A549 (cell line): ENCODE measurements at regions not wholly inside any gene's neighbourhood (a gene's known extent, or its start where the extent isn't known, plus 50 kb on each side); places are given as distances from the start of the nearest gene placed in this dataset.

Source experiments
- CEBPB ChIP-seq, 2 experiments: fragments of >200 bp in 1 of 2; sonication (Bioruptor Twin) in 1 of 2; formaldehyde crosslinking in 1 of 2; IDR thresholded peaks; 2 replicates each; pipeline ENCODE4 v1.6.1; 2012 to 2016
- EHMT2 ChIP-seq: fragments of 200-600 bp; sonication (generic); IDR thresholded peaks from 2 replicates; pipeline ENCODE4 v1.6.1; 2016; ENCODE audit warnings: antibody characterized with exemption, low read depth, mild to moderate bottlenecking, moderate library complexity
- HDAC2 ChIP-seq: fragments of 200-600 bp; sonication (generic); IDR thresholded peaks from 2 replicates; pipeline ENCODE4 v1.6.1; 2016
- JUN ChIP-seq, 2 experiments: fragments of >200 bp; sonication (Bioruptor Twin); formaldehyde crosslinking; IDR thresholded peaks; 2 replicates in 1 of 2; 3 replicates in 1 of 2; pipeline ENCODE4 v1.6.1; 2016 to 2017
- KDM1A ChIP-seq: fragments of 200-600 bp; sonication (generic); IDR thresholded peaks from 2 replicates; pipeline ENCODE4 v1.6.1; 2016; ENCODE audit warnings: low read depth, mild to moderate bottlenecking
- SMC3 ChIP-seq: fragments of >200 bp; sonication (Bioruptor Twin); formaldehyde crosslinking; IDR thresholded peaks from 3 replicates; pipeline ENCODE4 v1.6.1; 2018; ENCODE audit warnings: inconsistent platforms
- TP53 ChIP-seq: fragments of 250-450 bp; sonication (Bioruptor Pico); IDR thresholded peaks from 2 replicates; pipeline ENCODE4 v1.5.0; 2021; ENCODE audit warnings: mild to moderate bottlenecking, moderate library complexity
- TF ChIP-seq, protein P1 (sequence below): fragments of 150-350 bp; IDR thresholded peaks from 2 replicates; pipeline ENCODE4 v1.6.1; 2014; ENCODE audit warnings: low read depth, mild to moderate bottlenecking, low read length
- TF ChIP-seq, protein P2 (sequence below): fragments of >200 bp; sonication (Bioruptor Twin); formaldehyde crosslinking; IDR thresholded peaks from 3 replicates; pipeline ENCODE4 v1.5.1; 2016
- TF ChIP-seq, protein P3 (sequence below): IDR thresholded peaks from 2 replicates; pipeline ENCODE4 v1.6.1; 2012; ENCODE audit warnings: low read depth, borderline replicate concordance
- TF ChIP-seq, protein P4 (sequence below): fragments of 200-600 bp; sonication (generic); IDR thresholded peaks from 2 replicates; pipeline ENCODE4 v1.6.1; 2016; ENCODE audit warnings: antibody characterized with exemption, mild to moderate bottlenecking, moderate library complexity
- TF ChIP-seq, protein P5 (sequence below): fragments of >200 bp; sonication (Bioruptor Twin); formaldehyde crosslinking; IDR thresholded peaks from 2 replicates; pipeline ENCODE4 v1.6.1; 2016

DNA sequence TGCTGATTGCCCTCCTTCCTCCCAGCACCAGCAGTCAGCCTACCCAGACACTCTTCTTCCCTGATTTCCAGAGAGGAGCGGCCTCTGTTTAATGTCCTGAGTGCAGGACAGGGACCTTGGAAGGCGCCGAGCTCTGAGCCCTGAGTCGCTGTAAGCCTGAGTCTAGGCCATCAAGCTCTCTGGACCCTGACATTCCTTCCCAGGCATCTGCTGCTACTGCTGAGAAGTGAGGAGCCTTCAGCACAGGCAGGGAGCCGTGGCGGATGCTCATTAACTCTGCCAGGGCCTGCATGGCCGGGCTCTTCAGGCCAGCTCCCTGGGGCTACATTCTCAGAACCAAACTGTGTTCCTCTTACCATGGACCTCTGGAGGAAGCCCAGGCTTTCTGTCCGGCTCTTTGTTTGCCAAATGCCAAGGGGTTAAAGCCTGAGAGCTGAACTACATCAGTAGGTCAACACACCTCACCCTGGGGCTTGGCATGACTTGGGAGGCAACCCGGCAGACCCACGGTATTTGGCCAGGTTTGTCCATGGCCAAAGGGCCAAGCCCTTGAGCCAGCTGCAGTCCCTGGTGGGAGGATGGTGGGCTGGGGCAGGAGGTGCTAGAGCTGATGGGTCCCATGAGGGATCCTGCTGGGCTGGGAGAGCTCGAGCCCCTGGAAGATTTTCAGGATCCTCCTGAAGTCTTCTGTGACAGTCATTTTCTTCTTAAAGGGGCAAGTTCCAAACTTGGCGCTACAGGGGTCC is 721.4 kb downstream of the BRD1 start:
- TF ChIP-seq, protein P1, sequence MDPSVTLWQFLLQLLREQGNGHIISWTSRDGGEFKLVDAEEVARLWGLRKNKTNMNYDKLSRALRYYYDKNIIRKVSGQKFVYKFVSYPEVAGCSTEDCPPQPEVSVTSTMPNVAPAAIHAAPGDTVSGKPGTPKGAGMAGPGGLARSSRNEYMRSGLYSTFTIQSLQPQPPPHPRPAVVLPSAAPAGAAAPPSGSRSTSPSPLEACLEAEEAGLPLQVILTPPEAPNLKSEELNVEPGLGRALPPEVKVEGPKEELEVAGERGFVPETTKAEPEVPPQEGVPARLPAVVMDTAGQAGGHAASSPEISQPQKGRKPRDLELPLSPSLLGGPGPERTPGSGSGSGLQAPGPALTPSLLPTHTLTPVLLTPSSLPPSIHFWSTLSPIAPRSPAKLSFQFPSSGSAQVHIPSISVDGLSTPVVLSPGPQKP: no peak
- TF ChIP-seq, protein P2, sequence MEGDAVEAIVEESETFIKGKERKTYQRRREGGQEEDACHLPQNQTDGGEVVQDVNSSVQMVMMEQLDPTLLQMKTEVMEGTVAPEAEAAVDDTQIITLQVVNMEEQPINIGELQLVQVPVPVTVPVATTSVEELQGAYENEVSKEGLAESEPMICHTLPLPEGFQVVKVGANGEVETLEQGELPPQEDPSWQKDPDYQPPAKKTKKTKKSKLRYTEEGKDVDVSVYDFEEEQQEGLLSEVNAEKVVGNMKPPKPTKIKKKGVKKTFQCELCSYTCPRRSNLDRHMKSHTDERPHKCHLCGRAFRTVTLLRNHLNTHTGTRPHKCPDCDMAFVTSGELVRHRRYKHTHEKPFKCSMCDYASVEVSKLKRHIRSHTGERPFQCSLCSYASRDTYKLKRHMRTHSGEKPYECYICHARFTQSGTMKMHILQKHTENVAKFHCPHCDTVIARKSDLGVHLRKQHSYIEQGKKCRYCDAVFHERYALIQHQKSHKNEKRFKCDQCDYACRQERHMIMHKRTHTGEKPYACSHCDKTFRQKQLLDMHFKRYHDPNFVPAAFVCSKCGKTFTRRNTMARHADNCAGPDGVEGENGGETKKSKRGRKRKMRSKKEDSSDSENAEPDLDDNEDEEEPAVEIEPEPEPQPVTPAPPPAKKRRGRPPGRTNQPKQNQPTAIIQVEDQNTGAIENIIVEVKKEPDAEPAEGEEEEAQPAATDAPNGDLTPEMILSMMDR: no peak
- TF ChIP-seq KDM1A (no peak), EHMT2 (no peak), HDAC2 (no peak), SMC3 (no peak), TP53 (CRISPR knock-in tag) (no peak), JUN (IDR thresholded peaks at IDR 0.05) (no peak), CEBPB (IDR thresholded peaks at IDR 0.05) (no peak)
- TF ChIP-seq, protein P3, sequence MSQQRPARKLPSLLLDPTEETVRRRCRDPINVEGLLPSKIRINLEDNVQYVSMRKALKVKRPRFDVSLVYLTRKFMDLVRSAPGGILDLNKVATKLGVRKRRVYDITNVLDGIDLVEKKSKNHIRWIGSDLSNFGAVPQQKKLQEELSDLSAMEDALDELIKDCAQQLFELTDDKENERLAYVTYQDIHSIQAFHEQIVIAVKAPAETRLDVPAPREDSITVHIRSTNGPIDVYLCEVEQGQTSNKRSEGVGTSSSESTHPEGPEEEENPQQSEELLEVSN: no peak
- TF ChIP-seq, protein P4, sequence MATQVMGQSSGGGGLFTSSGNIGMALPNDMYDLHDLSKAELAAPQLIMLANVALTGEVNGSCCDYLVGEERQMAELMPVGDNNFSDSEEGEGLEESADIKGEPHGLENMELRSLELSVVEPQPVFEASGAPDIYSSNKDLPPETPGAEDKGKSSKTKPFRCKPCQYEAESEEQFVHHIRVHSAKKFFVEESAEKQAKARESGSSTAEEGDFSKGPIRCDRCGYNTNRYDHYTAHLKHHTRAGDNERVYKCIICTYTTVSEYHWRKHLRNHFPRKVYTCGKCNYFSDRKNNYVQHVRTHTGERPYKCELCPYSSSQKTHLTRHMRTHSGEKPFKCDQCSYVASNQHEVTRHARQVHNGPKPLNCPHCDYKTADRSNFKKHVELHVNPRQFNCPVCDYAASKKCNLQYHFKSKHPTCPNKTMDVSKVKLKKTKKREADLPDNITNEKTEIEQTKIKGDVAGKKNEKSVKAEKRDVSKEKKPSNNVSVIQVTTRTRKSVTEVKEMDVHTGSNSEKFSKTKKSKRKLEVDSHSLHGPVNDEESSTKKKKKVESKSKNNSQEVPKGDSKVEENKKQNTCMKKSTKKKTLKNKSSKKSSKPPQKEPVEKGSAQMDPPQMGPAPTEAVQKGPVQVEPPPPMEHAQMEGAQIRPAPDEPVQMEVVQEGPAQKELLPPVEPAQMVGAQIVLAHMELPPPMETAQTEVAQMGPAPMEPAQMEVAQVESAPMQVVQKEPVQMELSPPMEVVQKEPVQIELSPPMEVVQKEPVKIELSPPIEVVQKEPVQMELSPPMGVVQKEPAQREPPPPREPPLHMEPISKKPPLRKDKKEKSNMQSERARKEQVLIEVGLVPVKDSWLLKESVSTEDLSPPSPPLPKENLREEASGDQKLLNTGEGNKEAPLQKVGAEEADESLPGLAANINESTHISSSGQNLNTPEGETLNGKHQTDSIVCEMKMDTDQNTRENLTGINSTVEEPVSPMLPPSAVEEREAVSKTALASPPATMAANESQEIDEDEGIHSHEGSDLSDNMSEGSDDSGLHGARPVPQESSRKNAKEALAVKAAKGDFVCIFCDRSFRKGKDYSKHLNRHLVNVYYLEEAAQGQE: no peak
- TF ChIP-seq, protein P5, sequence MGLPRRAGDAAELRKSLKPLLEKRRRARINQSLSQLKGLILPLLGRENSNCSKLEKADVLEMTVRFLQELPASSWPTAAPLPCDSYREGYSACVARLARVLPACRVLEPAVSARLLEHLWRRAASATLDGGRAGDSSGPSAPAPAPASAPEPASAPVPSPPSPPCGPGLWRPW: no peak
